Endothelial cell of umbilical vein (primary cell): ENCODE measurements at regions not wholly inside any gene's neighbourhood (a gene's known extent, or its start where the extent isn't known, plus 50 kb on each side); places are given as distances from the start of the nearest gene placed in this dataset.

Experiments used
- BruUV-seq: library from RNA; stranded (reverse); fragments of 400-500 nt; replicated peaks from 2 replicates; lab custom pipeline; 2021; lab: Mats Ljungman, UMichigan
- CTCF ChIA-PET: fragments of 300-600, 350-600 bp; sonication (Branson Sonifier 250); formaldehyde crosslinking; loops from one replicate; lab custom pipeline; 2021; ENCODE audit warnings: antibody characterized with exemption, inconsistent platforms; lab: Charles Lee
- POLR2A ChIA-PET: fragments of 300-600, 350-600 bp; sonication (Branson Sonifier 250); formaldehyde crosslinking; loops from one replicate; lab custom pipeline; 2021; ENCODE audit warnings: antibody characterized with exemption, inconsistent platforms; lab: Charles Lee
- DNase-seq: peaks from one replicate; pipeline ENCODE4 v3.0.0-alpha.2; 2011; ENCODE audit warnings: low read depth, low spot score
- FAIRE-seq: peaks from 2 replicates; lab custom pipeline; 2011; peaks lifted over from hg19 to GRCh38; lab: Jason Lieb, UNC
- H2AFZ ChIP-seq: 2 replicates; pipeline ENCODE4 v1.6.0; 2012; ENCODE audit warnings: low read depth, low read length, control low read depth, inconsistent platforms
- H3K27ac ChIP-seq: 2 replicates; pipeline ENCODE4 v1.5.1; 2011; ENCODE audit warnings: low read depth, mild to moderate bottlenecking, control low read depth, low read length, moderate library complexity; ENCODE audit not compliant: insufficient read depth
- H3K27me3 ChIP-seq, 2 experiments: 2 replicates each; pipeline versions ENCODE4 v1.6.0 to v1.6.1; 2011; ENCODE audit warnings: low read length in 2 of 2, mixed read lengths in 1 of 2; ENCODE audit not compliant: control insufficient read depth in 2 of 2, insufficient read depth in 2 of 2
- H3K36me3 ChIP-seq, 2 experiments: 2 replicates in 1 of 2; 3 replicates in 1 of 2; pipeline ENCODE4 v1.5.1; 2011; ENCODE audit warnings: low read length in 2 of 2, mild to moderate bottlenecking in 1 of 2, moderate library complexity in 1 of 2; ENCODE audit not compliant: control insufficient read depth in 2 of 2, insufficient read depth in 2 of 2; ENCODE audit errors: extremely low read depth in 1 of 2
- H3K4me1 ChIP-seq: 3 replicates; pipeline ENCODE4 v1.5.1; 2011; ENCODE audit warnings: mild to moderate bottlenecking, low read length; ENCODE audit not compliant: control insufficient read depth, insufficient read depth; ENCODE audit errors: extremely low read depth
- H3K4me2 ChIP-seq: 2 replicates; pipeline ENCODE4 v1.6.1; 2011; ENCODE audit warnings: low read length, control low read depth, mixed read lengths; ENCODE audit not compliant: insufficient read depth
- H3K4me3 ChIP-seq, 3 experiments: fragments of 200-600 bp in 1 of 3; sonication (generic), shearing (Covaris generic) in 1 of 3; replicated peaks in 1 of 3; 2 replicates each; pipeline ENCODE4 v1.5.1; 2011 to 2016; ENCODE audit warnings: control low read depth in 3 of 3, low read length in 3 of 3, mild to moderate bottlenecking in 2 of 3, inconsistent platforms in 1 of 3, low read depth in 1 of 3, moderate library complexity in 1 of 3; ENCODE audit not compliant: insufficient read depth in 1 of 3
- H3K79me2 ChIP-seq: 2 replicates; pipeline ENCODE4 v1.6.0; 2012; ENCODE audit warnings: low read length, inconsistent platforms; ENCODE audit not compliant: control insufficient read depth, insufficient read depth
- H3K9ac ChIP-seq: replicated peaks from 2 replicates; pipeline ENCODE3; 2011; ENCODE audit warnings: low read length, control low read depth; ENCODE audit not compliant: insufficient read depth; ENCODE audit errors: extremely low read depth
- H3K9me1 ChIP-seq: replicated peaks from 3 replicates; pipeline ENCODE4 v1.6.0; 2011; ENCODE audit warnings: mild to moderate bottlenecking, low read length; ENCODE audit not compliant: control insufficient read depth, insufficient read depth; ENCODE audit errors: extremely low read depth
- H3K9me3 ChIP-seq: replicated peaks from 2 replicates; pipeline ENCODE4 v1.5.1; 2012; ENCODE audit warnings: low read length, inconsistent platforms; ENCODE audit not compliant: control insufficient read depth, insufficient read depth
- H4K20me1 ChIP-seq: replicated peaks from 2 replicates; pipeline ENCODE3; 2011; ENCODE audit warnings: mild to moderate bottlenecking, low read length; ENCODE audit not compliant: control insufficient read depth, insufficient read depth; ENCODE audit errors: extremely low read depth
- CTCF ChIP-seq, 2 donors: IDR thresholded peaks; 1 replicate in 1 of 2; 2 replicates in 1 of 2; pipeline ENCODE4 v1.5.1; 2011; ENCODE audit warnings: low read length in 2 of 2, mild to moderate bottlenecking in 2 of 2, moderate library complexity in 2 of 2, control low read depth in 1 of 2, inconsistent platforms in 1 of 2, low read depth in 1 of 2; ENCODE audit not compliant: insufficient read depth in 1 of 2; ENCODE audit errors: extremely low read depth in 1 of 2
- EZH2 ChIP-seq: IDR thresholded peaks from 2 replicates; pipeline ENCODE4 v1.6.1; 2012; ENCODE audit warnings: borderline replicate concordance, low read depth, mild to moderate bottlenecking, moderate library complexity, low read length, inconsistent platforms; ENCODE audit not compliant: severe bottlenecking
- FOS ChIP-seq: IDR thresholded peaks from 2 replicates; pipeline ENCODE4 v1.6.1; 2011; ENCODE audit warnings: mild to moderate bottlenecking, low read length, moderate library complexity, borderline replicate concordance; ENCODE audit not compliant: insufficient read depth
- GATA2 ChIP-seq: IDR thresholded peaks from 2 replicates; pipeline ENCODE4 v1.7.0; 2011; ENCODE audit warnings: low read depth, mild to moderate bottlenecking, moderate library complexity, mixed read lengths, low read length; ENCODE audit not compliant: insufficient read length, insufficient read depth
- JUN ChIP-seq: IDR thresholded peaks from 2 replicates; pipeline ENCODE4 v1.6.1; 2011; ENCODE audit warnings: borderline replicate concordance, low read depth; ENCODE audit not compliant: insufficient read length, insufficient read depth
- MAX ChIP-seq: IDR thresholded peaks from 2 replicates; pipeline ENCODE4 v1.6.1; 2011; ENCODE audit not compliant: insufficient read depth, insufficient read length
- MYC ChIP-seq: IDR thresholded peaks from one replicate; pipeline ENCODE4 v1.6.1; 2011; ENCODE audit warnings: mild to moderate bottlenecking, low read depth, low read length
- POLR2A ChIP-seq: IDR thresholded peaks from 2 replicates; pipeline ENCODE4 v1.6.1; 2012; ENCODE audit warnings: low read depth, mild to moderate bottlenecking, control low read depth, low read length
- POLR2AphosphoS5 ChIP-seq: IDR thresholded peaks from 2 replicates; pipeline ENCODE4 v1.6.1; 2012; ENCODE audit warnings: low read depth, mild to moderate bottlenecking, control low read depth, low read length, moderate library complexity; ENCODE audit not compliant: insufficient read depth
- dilution Hi-C: fragments of 300-500 bp; cut with MboI; formaldehyde crosslinking; loops from one replicate; pipeline ENCODE4 v1.15.0; 2019; ENCODE audit warnings: low sequenced_read_pairs; ENCODE audit not compliant: extremely low pct_ligation_motif_present
- intact Hi-C: fragments of 100-400 bp; cut with micrococcal nuclease; formaldehyde crosslinking; loops from one replicate; pipeline ENCODE4 v1.10.0; 2022

- Histone ChIP-seq H3K4me2 (no peak overlapping the region), H4K20me1 (no peaks in the 10 kb centered on the region), H3K9me1 (no peaks in the 10 kb centered on the region), H3K79me2 (no peaks in the 10 kb centered on the region), H2AFZ (no peak overlapping the region), H3K4me3 (no peak overlapping the region), H3K9me3 (no peaks in the 10 kb centered on the region), H3K4me1 (no peaks in the 10 kb centered on the region), H3K36me3 (no peaks in the 10 kb centered on the region), H3K27ac (no peak overlapping the region), H3K27me3 (no peaks in the 10 kb centered on the region), H3K9ac (no peak overlapping the region)
- ChIA-PET CTCF (no interaction called here), POLR2A (no interaction called here)
- intact Hi-C loops = no loop called here
- dilution Hi-C loops = no loop called here
- TF ChIP-seq POLR2AphosphoS5 (no peak), CTCF (IDR thresholded peaks at IDR 0.05; ENCODE audit: extremely low read depth in 1 of 2, insufficient read depth in 1 of 2, low read depth in 1 of 2, low read length in 2 of 2) (no peak), JUN (no peak)
- DNase-seq (no peak), FAIRE-seq (no peak)
- BruUV-seq = no TSS peak
Measured at GRCh38 chr2:82498777-82499443, 1960.2 kb downstream of the SUCLG1 start.

- Histone ChIP-seq H3K79me2 (no peaks in the 10 kb centered on the region), H3K4me1 (no peaks in the 10 kb centered on the region), H3K4me3 (no peak overlapping the region), H3K4me2 (no peak overlapping the region), H3K9me3 (no peaks in the 10 kb centered on the region), H3K36me3 (no peaks in the 10 kb centered on the region), H3K27ac (no peak overlapping the region), H3K9ac (no peak overlapping the region), H3K27me3 (no peaks in the 10 kb centered on the region), H4K20me1 (no peaks in the 10 kb centered on the region), H3K9me1 (no peaks in the 10 kb centered on the region), H2AFZ (no peak overlapping the region)
- ChIA-PET POLR2A (no interaction called here), CTCF (interaction anchor here (0.9 kb wide), 1 partner anchor 8 kb away, joined by 3 read pairs; no protein-coding TSS in a partner anchor)
- dilution Hi-C loops = no loop called here
- TF ChIP-seq GATA2 (no peak), FOS (no peak), JUN (no peak), CTCF (IDR thresholded peaks at IDR 0.05; ENCODE audit: extremely low read depth in 1 of 2, insufficient read depth in 1 of 2, low read depth in 1 of 2, low read length in 2 of 2) (no peak), POLR2A (no peak), MYC (no peak), EZH2 (no peak), MAX (no peak), POLR2AphosphoS5 (no peak)
- intact Hi-C loops = no loop called here
- no peak for FAIRE-seq
- BruUV-seq = no TSS peak
- no peak for DNase-seq
Measured at GRCh38 chr2:82494739-82495138, 1964.3 kb downstream of the SUCLG1 start.
